ENCODE measurements at regions not wholly inside any gene's neighbourhood (a gene's known extent, or its start where the extent isn't known, plus 50 kb on each side); places are given as distances from the start of the nearest gene placed in this dataset.
"Not testable (repeated sequence)": the region's sequence is repeated elsewhere in the genome, so short reads cannot be mapped to it uniquely, and the experiment has no call there.

DNA sequence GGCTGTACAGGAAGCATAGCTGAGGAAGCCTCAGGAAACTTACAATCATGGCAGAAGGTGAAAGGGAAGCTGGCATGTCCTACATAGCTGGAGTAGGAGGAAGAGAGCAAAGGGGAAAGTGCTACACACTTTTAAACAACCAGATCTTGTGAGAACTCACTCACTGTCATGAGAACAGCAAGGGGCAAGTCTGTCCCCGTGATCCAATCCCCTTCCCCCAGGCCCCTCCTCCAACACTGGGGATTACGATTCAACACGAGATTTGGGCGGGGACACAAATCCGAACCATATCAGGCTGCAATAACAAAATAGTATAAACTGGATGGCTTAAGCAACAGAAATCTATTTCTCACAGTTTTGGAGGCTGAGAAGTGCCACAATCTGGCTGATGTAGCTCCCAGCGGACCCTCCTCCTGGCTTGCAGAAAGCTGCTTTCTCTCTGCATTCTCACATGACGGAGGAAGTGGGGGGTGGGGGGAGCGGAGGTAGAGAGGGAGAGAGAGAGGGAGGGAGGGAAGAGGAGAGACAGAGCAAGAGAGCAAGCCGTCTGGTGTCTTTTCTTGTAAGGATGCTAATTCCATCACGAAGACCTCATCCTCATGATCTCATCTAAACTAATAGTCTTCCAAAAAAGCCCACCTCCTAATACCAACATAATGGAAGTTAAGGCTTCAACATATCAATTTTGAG is 72.9 kb downstream of the NPIPA7 start:
- TF ChIP-seq POLR2A (IDR thresholded peaks at IDR 0.05) = not testable (repeated sequence)
- TF ChIP-seq, protein P1, sequence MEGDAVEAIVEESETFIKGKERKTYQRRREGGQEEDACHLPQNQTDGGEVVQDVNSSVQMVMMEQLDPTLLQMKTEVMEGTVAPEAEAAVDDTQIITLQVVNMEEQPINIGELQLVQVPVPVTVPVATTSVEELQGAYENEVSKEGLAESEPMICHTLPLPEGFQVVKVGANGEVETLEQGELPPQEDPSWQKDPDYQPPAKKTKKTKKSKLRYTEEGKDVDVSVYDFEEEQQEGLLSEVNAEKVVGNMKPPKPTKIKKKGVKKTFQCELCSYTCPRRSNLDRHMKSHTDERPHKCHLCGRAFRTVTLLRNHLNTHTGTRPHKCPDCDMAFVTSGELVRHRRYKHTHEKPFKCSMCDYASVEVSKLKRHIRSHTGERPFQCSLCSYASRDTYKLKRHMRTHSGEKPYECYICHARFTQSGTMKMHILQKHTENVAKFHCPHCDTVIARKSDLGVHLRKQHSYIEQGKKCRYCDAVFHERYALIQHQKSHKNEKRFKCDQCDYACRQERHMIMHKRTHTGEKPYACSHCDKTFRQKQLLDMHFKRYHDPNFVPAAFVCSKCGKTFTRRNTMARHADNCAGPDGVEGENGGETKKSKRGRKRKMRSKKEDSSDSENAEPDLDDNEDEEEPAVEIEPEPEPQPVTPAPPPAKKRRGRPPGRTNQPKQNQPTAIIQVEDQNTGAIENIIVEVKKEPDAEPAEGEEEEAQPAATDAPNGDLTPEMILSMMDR (IDR thresholded peaks at IDR 0.05) = not testable (repeated sequence)

All from uterus (tissue), 2 donors.